HepG2 (cell line): ENCODE measurements at regions not wholly inside any gene's neighbourhood (a gene's known extent, or its start where the extent isn't known, plus 50 kb on each side); places are given as distances from the start of the nearest gene placed in this dataset.

ENCODE experiments used
- FOXA3 ChIP-seq: IDR thresholded peaks from 2 replicates; pipeline ENCODE4 v1.6.1; 2016; ENCODE audit warnings: missing genetic modification reagents, missing compliant biosample characterization
- FOXJ3 ChIP-seq: sonication (generic); formaldehyde crosslinking; IDR thresholded peaks from 2 replicates; pipeline ENCODE4 v1.4.0; 2020; ENCODE audit warnings: missing genetic modification reagents, mild to moderate bottlenecking, borderline replicate concordance
- HDAC6 ChIP-seq: fragments of 200-600 bp; sonication (generic); IDR thresholded peaks from 2 replicates; pipeline ENCODE4 v1.7.0; 2017; ENCODE audit warnings: mild to moderate bottlenecking, antibody characterized with exemption, low read length, low read depth
- HNRNPH1 ChIP-seq: fragments of 200-400 bp; formaldehyde crosslinking; optimal IDR thresholded peaks from 2 replicates; pipeline ENCODE3; 2017; ENCODE audit warnings: mild to moderate bottlenecking, low read depth, low read length
- KAT2B ChIP-seq: fragments of 150-350 bp; IDR thresholded peaks from 2 replicates; pipeline ENCODE4 v1.6.1; 2014; ENCODE audit warnings: low read depth, low read length, borderline replicate concordance
- KDM1A ChIP-seq: IDR thresholded peaks from 2 replicates; pipeline ENCODE4 v1.6.1; 2016; ENCODE audit warnings: missing compliant biosample characterization
- MAZ ChIP-seq, 2 experiments: sonication (generic) in 1 of 2; formaldehyde crosslinking in 1 of 2; IDR thresholded peaks; 2 replicates each; pipeline versions ENCODE4 v1.5.0 to v1.6.1; 2012 to 2020; ENCODE audit warnings: low read depth in 2 of 2, mild to moderate bottlenecking in 2 of 2, borderline replicate concordance in 1 of 2, improper control_type of control experiment in 1 of 2, low read length in 1 of 2, missing genetic modification reagents in 1 of 2, moderate library complexity in 1 of 2
- RAD51 ChIP-seq: fragments of 450-650 bp; IDR thresholded peaks from 2 replicates; pipeline ENCODE4 v1.6.1; 2016; ENCODE audit warnings: borderline replicate concordance
- ZFP62 ChIP-seq: sonication (generic); formaldehyde crosslinking; IDR thresholded peaks from 2 replicates; pipeline ENCODE4 v1.4.0; 2020; ENCODE audit warnings: missing genetic modification reagents
- ZNF512 ChIP-seq: sonication (generic); formaldehyde crosslinking; IDR thresholded peaks from 2 replicates; pipeline ENCODE4 v1.4.0; 2020; ENCODE audit warnings: mild to moderate bottlenecking, missing genetic modification reagents
- TF ChIP-seq, protein P1 (sequence below): sonication (generic); formaldehyde crosslinking; IDR thresholded peaks from 2 replicates; pipeline ENCODE4 v1.5.0; 2020; ENCODE audit warnings: mild to moderate bottlenecking, missing genetic modification reagents, moderate library complexity
- TF ChIP-seq, protein P2 (sequence below): sonication (generic); formaldehyde crosslinking; IDR thresholded peaks from 2 replicates; pipeline ENCODE4 v1.8.1; 2022; ENCODE audit warnings: mild to moderate bottlenecking, missing genetic modification reagents
- TF ChIP-seq, protein P3 (sequence below): sonication (generic); formaldehyde crosslinking; IDR thresholded peaks from 2 replicates; pipeline ENCODE4 v1.5.1; 2020; ENCODE audit warnings: mild to moderate bottlenecking, missing genetic modification reagents

- TF ChIP-seq KAT2B: no peak
- TF ChIP-seq HDAC6: no peak
- no peak for TF ChIP-seq FOXA3
- no peak for TF ChIP-seq MAZ (IDR thresholded peaks at IDR 0.05; ENCODE audit: borderline replicate concordance, low read depth, low read length)
- no peak for TF ChIP-seq MAZ (CRISPR knock-in tag; IDR thresholded peaks at IDR 0.05; ENCODE audit: low read depth)
- TF ChIP-seq, protein P1, sequence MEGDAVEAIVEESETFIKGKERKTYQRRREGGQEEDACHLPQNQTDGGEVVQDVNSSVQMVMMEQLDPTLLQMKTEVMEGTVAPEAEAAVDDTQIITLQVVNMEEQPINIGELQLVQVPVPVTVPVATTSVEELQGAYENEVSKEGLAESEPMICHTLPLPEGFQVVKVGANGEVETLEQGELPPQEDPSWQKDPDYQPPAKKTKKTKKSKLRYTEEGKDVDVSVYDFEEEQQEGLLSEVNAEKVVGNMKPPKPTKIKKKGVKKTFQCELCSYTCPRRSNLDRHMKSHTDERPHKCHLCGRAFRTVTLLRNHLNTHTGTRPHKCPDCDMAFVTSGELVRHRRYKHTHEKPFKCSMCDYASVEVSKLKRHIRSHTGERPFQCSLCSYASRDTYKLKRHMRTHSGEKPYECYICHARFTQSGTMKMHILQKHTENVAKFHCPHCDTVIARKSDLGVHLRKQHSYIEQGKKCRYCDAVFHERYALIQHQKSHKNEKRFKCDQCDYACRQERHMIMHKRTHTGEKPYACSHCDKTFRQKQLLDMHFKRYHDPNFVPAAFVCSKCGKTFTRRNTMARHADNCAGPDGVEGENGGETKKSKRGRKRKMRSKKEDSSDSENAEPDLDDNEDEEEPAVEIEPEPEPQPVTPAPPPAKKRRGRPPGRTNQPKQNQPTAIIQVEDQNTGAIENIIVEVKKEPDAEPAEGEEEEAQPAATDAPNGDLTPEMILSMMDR (CRISPR knock-in tag): no peak
- no peak for TF ChIP-seq RAD51
- TF ChIP-seq, protein P2, sequence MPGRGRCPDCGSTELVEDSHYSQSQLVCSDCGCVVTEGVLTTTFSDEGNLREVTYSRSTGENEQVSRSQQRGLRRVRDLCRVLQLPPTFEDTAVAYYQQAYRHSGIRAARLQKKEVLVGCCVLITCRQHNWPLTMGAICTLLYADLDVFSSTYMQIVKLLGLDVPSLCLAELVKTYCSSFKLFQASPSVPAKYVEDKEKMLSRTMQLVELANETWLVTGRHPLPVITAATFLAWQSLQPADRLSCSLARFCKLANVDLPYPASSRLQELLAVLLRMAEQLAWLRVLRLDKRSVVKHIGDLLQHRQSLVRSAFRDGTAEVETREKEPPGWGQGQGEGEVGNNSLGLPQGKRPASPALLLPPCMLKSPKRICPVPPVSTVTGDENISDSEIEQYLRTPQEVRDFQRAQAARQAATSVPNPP (CRISPR knock-in tag): no peak
- no peak for TF ChIP-seq FOXJ3 (CRISPR knock-in tag)
- no peak for TF ChIP-seq ZNF512 (CRISPR knock-in tag)
- TF ChIP-seq, protein P3, sequence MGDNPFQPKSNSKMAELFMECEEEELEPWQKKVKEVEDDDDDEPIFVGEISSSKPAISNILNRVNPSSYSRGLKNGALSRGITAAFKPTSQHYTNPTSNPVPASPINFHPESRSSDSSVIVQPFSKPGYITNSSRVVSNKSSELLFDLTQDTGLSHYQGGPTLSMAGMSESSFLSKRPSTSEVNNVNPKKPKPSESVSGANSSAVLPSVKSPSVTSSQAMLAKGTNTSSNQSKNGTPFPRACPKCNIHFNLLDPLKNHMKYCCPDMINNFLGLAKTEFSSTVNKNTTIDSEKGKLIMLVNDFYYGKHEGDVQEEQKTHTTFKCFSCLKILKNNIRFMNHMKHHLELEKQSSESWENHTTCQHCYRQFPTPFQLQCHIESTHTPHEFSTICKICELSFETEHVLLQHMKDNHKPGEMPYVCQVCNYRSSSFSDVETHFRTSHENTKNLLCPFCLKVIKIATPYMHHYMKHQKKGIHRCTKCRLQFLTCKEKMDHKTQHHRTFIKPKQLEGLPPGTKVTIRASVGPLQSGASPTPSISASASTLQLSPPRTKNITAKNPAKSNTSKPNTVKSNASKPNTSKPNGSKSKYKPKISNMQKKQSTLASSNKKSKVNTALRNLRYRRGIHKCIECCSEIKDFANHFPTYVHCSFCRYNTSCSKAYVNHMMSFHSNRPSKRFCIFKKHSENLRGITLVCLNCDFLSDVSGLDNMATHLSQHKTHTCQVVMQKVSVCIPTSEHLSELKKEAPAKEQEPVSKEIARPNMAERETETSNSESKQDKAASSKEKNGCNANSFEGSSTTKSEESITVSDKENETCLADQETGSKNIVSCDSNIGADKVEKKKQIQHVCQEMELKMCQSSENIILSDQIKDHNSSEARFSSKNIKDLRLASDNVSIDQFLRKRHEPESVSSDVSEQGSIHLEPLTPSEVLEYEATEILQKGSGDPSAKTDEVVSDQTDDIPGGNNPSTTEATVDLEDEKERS (CRISPR knock-in tag): no peak
- TF ChIP-seq ZFP62: no peak
- TF ChIP-seq KDM1A (CRISPR knock-in tag): no peak
- TF ChIP-seq HNRNPH1: no peak
These were observed 392.6 kb upstream of the BRINP1 start for GRCh38 chr9:119761812-119762211.
